ENCODE measurements at regions not wholly inside any gene's neighbourhood (a gene's known extent, or its start where the extent isn't known, plus 50 kb on each side); places are given as distances from the start of the nearest gene placed in this dataset.

- TF ChIP-seq, protein P1, sequence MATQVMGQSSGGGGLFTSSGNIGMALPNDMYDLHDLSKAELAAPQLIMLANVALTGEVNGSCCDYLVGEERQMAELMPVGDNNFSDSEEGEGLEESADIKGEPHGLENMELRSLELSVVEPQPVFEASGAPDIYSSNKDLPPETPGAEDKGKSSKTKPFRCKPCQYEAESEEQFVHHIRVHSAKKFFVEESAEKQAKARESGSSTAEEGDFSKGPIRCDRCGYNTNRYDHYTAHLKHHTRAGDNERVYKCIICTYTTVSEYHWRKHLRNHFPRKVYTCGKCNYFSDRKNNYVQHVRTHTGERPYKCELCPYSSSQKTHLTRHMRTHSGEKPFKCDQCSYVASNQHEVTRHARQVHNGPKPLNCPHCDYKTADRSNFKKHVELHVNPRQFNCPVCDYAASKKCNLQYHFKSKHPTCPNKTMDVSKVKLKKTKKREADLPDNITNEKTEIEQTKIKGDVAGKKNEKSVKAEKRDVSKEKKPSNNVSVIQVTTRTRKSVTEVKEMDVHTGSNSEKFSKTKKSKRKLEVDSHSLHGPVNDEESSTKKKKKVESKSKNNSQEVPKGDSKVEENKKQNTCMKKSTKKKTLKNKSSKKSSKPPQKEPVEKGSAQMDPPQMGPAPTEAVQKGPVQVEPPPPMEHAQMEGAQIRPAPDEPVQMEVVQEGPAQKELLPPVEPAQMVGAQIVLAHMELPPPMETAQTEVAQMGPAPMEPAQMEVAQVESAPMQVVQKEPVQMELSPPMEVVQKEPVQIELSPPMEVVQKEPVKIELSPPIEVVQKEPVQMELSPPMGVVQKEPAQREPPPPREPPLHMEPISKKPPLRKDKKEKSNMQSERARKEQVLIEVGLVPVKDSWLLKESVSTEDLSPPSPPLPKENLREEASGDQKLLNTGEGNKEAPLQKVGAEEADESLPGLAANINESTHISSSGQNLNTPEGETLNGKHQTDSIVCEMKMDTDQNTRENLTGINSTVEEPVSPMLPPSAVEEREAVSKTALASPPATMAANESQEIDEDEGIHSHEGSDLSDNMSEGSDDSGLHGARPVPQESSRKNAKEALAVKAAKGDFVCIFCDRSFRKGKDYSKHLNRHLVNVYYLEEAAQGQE (IDR thresholded peaks at IDR 0.05), result no peak
- no peak for TF ChIP-seq RXRA (IDR thresholded peaks at IDR 0.05)
- no peak for TF ChIP-seq FOXA1 (IDR thresholded peaks at IDR 0.05)
- TF ChIP-seq, protein P2, sequence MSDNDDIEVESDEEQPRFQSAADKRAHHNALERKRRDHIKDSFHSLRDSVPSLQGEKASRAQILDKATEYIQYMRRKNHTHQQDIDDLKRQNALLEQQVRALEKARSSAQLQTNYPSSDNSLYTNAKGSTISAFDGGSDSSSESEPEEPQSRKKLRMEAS (IDR thresholded peaks at IDR 0.05), result no peak
- TF ChIP-seq RAD21 (IDR thresholded peaks at IDR 0.05), result no peak
- no peak for TF ChIP-seq JUND (IDR thresholded peaks at IDR 0.05)
- no peak for TF ChIP-seq TAF1 (conservative IDR thresholded peaks at IDR 0.05)
- no peak for TF ChIP-seq YY1 (IDR thresholded peaks at IDR 0.05)
- no peak for TF ChIP-seq SP1 (IDR thresholded peaks at IDR 0.05)
Measured at GRCh38 chr5:125228363-125229070, 482.1 kb upstream of the ZNF608 start (continued).

DNA sequence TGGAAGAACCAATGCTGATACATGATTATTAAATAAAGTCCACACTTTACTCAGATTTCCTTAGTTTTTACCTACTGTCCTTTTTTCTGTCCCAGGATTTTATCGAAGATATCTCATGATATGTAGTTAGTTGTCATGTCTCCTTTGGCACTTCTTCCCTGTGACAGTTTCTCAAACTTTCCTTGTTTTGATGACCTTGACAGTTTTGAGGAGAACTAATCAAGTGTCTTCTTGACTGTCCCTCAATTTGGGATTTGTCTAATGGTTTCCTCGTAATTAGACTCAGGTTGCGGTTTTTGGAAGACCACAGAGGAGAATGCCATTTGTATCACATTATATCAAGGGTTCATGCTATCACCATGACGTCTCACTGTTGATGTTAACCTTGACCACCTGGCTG is 483.1 kb upstream of the ZNF608 start:
- DNase-seq (ENCODE audit: low spot score), result no peak
- Histone ChIP-seq H3K36me3 (ENCODE audit: control insufficient read depth in 4 of 4, insufficient read depth in 3 of 4, low read depth in 1 of 4, low read length in 3 of 4) (no peaks in the 10 kb centered on the region), H3K4me1 (ENCODE audit: control insufficient read depth in 4 of 4, insufficient read depth in 4 of 4, low read length in 3 of 4) (no peaks in the 10 kb centered on the region), H3K4me3 (ENCODE audit: low read depth in 1 of 3, low read length in 3 of 3) (no peak overlapping the region), H3K27ac (ENCODE audit: low read depth in 1 of 2, low read length in 2 of 2) (no peak overlapping the region), H3K9me3 (ENCODE audit: control insufficient read depth in 4 of 4, low read length in 3 of 4) (no peaks in the 10 kb centered on the region), H3K27me3 (ENCODE audit: control insufficient read depth in 4 of 4, insufficient read depth in 4 of 4, low read length in 3 of 4) (no peaks in the 10 kb centered on the region), H3K9ac (ENCODE audit: low read depth in 1 of 2, low read length in 2 of 2) (no peak overlapping the region)
- TF ChIP-seq YY1 (IDR thresholded peaks at IDR 0.05) (no peak), TAF1 (conservative IDR thresholded peaks at IDR 0.05) (no peak), FOXA2 (IDR thresholded peaks at IDR 0.05) (no peak), ZBTB33 (IDR thresholded peaks at IDR 0.05) (no peak), HNF4A (conservative IDR thresholded peaks at IDR 0.05) (no peak), ATF3 (IDR thresholded peaks at IDR 0.05) (no peak), GABPA (IDR thresholded peaks at IDR 0.05 in 1 of 2, conservative IDR thresholded peaks at IDR 0.05 in 1 of 2) (no peak)
- TF ChIP-seq, protein P3, sequence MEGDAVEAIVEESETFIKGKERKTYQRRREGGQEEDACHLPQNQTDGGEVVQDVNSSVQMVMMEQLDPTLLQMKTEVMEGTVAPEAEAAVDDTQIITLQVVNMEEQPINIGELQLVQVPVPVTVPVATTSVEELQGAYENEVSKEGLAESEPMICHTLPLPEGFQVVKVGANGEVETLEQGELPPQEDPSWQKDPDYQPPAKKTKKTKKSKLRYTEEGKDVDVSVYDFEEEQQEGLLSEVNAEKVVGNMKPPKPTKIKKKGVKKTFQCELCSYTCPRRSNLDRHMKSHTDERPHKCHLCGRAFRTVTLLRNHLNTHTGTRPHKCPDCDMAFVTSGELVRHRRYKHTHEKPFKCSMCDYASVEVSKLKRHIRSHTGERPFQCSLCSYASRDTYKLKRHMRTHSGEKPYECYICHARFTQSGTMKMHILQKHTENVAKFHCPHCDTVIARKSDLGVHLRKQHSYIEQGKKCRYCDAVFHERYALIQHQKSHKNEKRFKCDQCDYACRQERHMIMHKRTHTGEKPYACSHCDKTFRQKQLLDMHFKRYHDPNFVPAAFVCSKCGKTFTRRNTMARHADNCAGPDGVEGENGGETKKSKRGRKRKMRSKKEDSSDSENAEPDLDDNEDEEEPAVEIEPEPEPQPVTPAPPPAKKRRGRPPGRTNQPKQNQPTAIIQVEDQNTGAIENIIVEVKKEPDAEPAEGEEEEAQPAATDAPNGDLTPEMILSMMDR (IDR thresholded peaks at IDR 0.05; ENCODE audit: low read depth, low read length, missing input control), result no peak
- TF ChIP-seq, protein P1 (IDR thresholded peaks at IDR 0.05), result no peak
- WGBS, result 95% methylated on average over 4 of the region's 4 CpGs

All from liver (tissue), 8 donors.